Endothelial cell of umbilical vein (primary cell): ENCODE measurements at regions not wholly inside any gene's neighbourhood (a gene's known extent, or its start where the extent isn't known, plus 50 kb on each side); places are given as distances from the start of the nearest gene placed in this dataset. TPM values are rescaled to one million over a fixed set of nuclear protein-coding genes. Genes with fewer than 3 reads are reported as not detected.

Experiments used
- BruUV-seq: library from RNA; stranded (reverse); fragments of 400-500 nt; replicated peaks from 2 replicates; lab custom pipeline; 2021; lab: Mats Ljungman, UMichigan
- CTCF ChIA-PET: fragments of 300-600, 350-600 bp; sonication (Branson Sonifier 250); formaldehyde crosslinking; loops from one replicate; lab custom pipeline; 2021; ENCODE audit warnings: antibody characterized with exemption, inconsistent platforms; lab: Charles Lee
- POLR2A ChIA-PET: fragments of 300-600, 350-600 bp; sonication (Branson Sonifier 250); formaldehyde crosslinking; loops from one replicate; lab custom pipeline; 2021; ENCODE audit warnings: antibody characterized with exemption, inconsistent platforms; lab: Charles Lee
- DNase-seq: peaks from one replicate; pipeline ENCODE4 v3.0.0-alpha.2; 2011; ENCODE audit warnings: low read depth, low spot score
- FAIRE-seq: peaks from 2 replicates; lab custom pipeline; 2011; peaks lifted over from hg19 to GRCh38; lab: Jason Lieb, UNC
- H2AFZ ChIP-seq: 2 replicates; pipeline ENCODE4 v1.6.0; 2012; ENCODE audit warnings: low read depth, low read length, control low read depth, inconsistent platforms
- H3K27ac ChIP-seq: 2 replicates; pipeline ENCODE4 v1.5.1; 2011; ENCODE audit warnings: low read depth, mild to moderate bottlenecking, control low read depth, low read length, moderate library complexity; ENCODE audit not compliant: insufficient read depth
- H3K27me3 ChIP-seq, 2 experiments: 2 replicates each; pipeline versions ENCODE4 v1.6.0 to v1.6.1; 2011; ENCODE audit warnings: low read length in 2 of 2, mixed read lengths in 1 of 2; ENCODE audit not compliant: control insufficient read depth in 2 of 2, insufficient read depth in 2 of 2
- H3K36me3 ChIP-seq, 2 experiments: 2 replicates in 1 of 2; 3 replicates in 1 of 2; pipeline ENCODE4 v1.5.1; 2011; ENCODE audit warnings: low read length in 2 of 2, mild to moderate bottlenecking in 1 of 2, moderate library complexity in 1 of 2; ENCODE audit not compliant: control insufficient read depth in 2 of 2, insufficient read depth in 2 of 2; ENCODE audit errors: extremely low read depth in 1 of 2
- H3K4me1 ChIP-seq: 3 replicates; pipeline ENCODE4 v1.5.1; 2011; ENCODE audit warnings: mild to moderate bottlenecking, low read length; ENCODE audit not compliant: control insufficient read depth, insufficient read depth; ENCODE audit errors: extremely low read depth
- H3K4me2 ChIP-seq: 2 replicates; pipeline ENCODE4 v1.6.1; 2011; ENCODE audit warnings: low read length, control low read depth, mixed read lengths; ENCODE audit not compliant: insufficient read depth
- H3K4me3 ChIP-seq, 3 experiments: fragments of 200-600 bp in 1 of 3; sonication (generic), shearing (Covaris generic) in 1 of 3; replicated peaks in 1 of 3; 2 replicates each; pipeline ENCODE4 v1.5.1; 2011 to 2016; ENCODE audit warnings: control low read depth in 3 of 3, low read length in 3 of 3, mild to moderate bottlenecking in 2 of 3, inconsistent platforms in 1 of 3, low read depth in 1 of 3, moderate library complexity in 1 of 3; ENCODE audit not compliant: insufficient read depth in 1 of 3
- H3K79me2 ChIP-seq: 2 replicates; pipeline ENCODE4 v1.6.0; 2012; ENCODE audit warnings: low read length, inconsistent platforms; ENCODE audit not compliant: control insufficient read depth, insufficient read depth
- H3K9ac ChIP-seq: replicated peaks from 2 replicates; pipeline ENCODE3; 2011; ENCODE audit warnings: low read length, control low read depth; ENCODE audit not compliant: insufficient read depth; ENCODE audit errors: extremely low read depth
- H3K9me1 ChIP-seq: replicated peaks from 3 replicates; pipeline ENCODE4 v1.6.0; 2011; ENCODE audit warnings: mild to moderate bottlenecking, low read length; ENCODE audit not compliant: control insufficient read depth, insufficient read depth; ENCODE audit errors: extremely low read depth
- H3K9me3 ChIP-seq: replicated peaks from 2 replicates; pipeline ENCODE4 v1.5.1; 2012; ENCODE audit warnings: low read length, inconsistent platforms; ENCODE audit not compliant: control insufficient read depth, insufficient read depth
- H4K20me1 ChIP-seq: replicated peaks from 2 replicates; pipeline ENCODE3; 2011; ENCODE audit warnings: mild to moderate bottlenecking, low read length; ENCODE audit not compliant: control insufficient read depth, insufficient read depth; ENCODE audit errors: extremely low read depth
- EZH2 ChIP-seq: IDR thresholded peaks from 2 replicates; pipeline ENCODE4 v1.6.1; 2012; ENCODE audit warnings: borderline replicate concordance, low read depth, mild to moderate bottlenecking, moderate library complexity, low read length, inconsistent platforms; ENCODE audit not compliant: severe bottlenecking
- FOS ChIP-seq: IDR thresholded peaks from 2 replicates; pipeline ENCODE4 v1.6.1; 2011; ENCODE audit warnings: mild to moderate bottlenecking, low read length, moderate library complexity, borderline replicate concordance; ENCODE audit not compliant: insufficient read depth
- GATA2 ChIP-seq: IDR thresholded peaks from 2 replicates; pipeline ENCODE4 v1.7.0; 2011; ENCODE audit warnings: low read depth, mild to moderate bottlenecking, moderate library complexity, mixed read lengths, low read length; ENCODE audit not compliant: insufficient read length, insufficient read depth
- JUN ChIP-seq: IDR thresholded peaks from 2 replicates; pipeline ENCODE4 v1.6.1; 2011; ENCODE audit warnings: borderline replicate concordance, low read depth; ENCODE audit not compliant: insufficient read length, insufficient read depth
- MYC ChIP-seq: IDR thresholded peaks from one replicate; pipeline ENCODE4 v1.6.1; 2011; ENCODE audit warnings: mild to moderate bottlenecking, low read depth, low read length
- POLR2A ChIP-seq: IDR thresholded peaks from 2 replicates; pipeline ENCODE4 v1.6.1; 2012; ENCODE audit warnings: low read depth, mild to moderate bottlenecking, control low read depth, low read length
- POLR2AphosphoS5 ChIP-seq: IDR thresholded peaks from 2 replicates; pipeline ENCODE4 v1.6.1; 2012; ENCODE audit warnings: low read depth, mild to moderate bottlenecking, control low read depth, low read length, moderate library complexity; ENCODE audit not compliant: insufficient read depth
- dilution Hi-C: fragments of 300-500 bp; cut with MboI; formaldehyde crosslinking; loops from one replicate; pipeline ENCODE4 v1.15.0; 2019; ENCODE audit warnings: low sequenced_read_pairs; ENCODE audit not compliant: extremely low pct_ligation_motif_present
- intact Hi-C: fragments of 100-400 bp; cut with micrococcal nuclease; formaldehyde crosslinking; loops from one replicate; pipeline ENCODE4 v1.10.0; 2022
- small RNA-seq: library from RNA; depleted of rRNA; stranded (forward); fragments of <200 nt; gene quantifications from one replicate; pipeline ENCODE3, GENCODE V24; 2012; ENCODE audit warnings: low replicate concordance, low read depth; ENCODE audit not compliant: insufficient read depth, insufficient read length
- TF ChIP-seq, protein P1 (sequence below): IDR thresholded peaks from 2 replicates; pipeline ENCODE4 v1.6.1; 2011; ENCODE audit not compliant: insufficient read depth, insufficient read length
- TF ChIP-seq, protein P2 (sequence below), 2 donors: IDR thresholded peaks; 1 replicate in 1 of 2; 2 replicates in 1 of 2; pipeline ENCODE4 v1.5.1; 2011; ENCODE audit warnings: low read length in 2 of 2, mild to moderate bottlenecking in 2 of 2, moderate library complexity in 2 of 2, control low read depth in 1 of 2, inconsistent platforms in 1 of 2, low read depth in 1 of 2; ENCODE audit not compliant: insufficient read depth in 1 of 2; ENCODE audit errors: extremely low read depth in 1 of 2

DNA sequence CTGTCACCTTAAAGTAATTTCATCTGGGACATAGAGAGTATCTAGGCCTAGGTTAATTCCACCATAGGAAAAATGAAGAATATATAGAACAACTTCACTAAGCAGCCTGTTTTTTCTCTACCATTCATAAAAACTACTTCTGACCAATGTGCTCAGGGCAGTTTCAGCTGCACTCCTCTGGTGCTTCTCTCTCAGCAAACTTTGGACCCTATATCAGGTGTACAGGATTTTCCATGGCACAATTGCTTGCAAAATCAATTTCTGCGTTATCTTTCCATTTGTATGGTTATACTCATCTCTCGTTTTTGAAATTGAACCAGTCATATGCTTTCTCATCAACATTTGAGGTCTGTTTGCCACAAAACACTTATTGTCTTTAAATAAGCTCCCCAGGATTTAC, 52.1 kb upstream of the FMR1 start:
- no peak overlapping the region for H3K4me2 ChIP-seq
- no TSS peak for BruUV-seq
- no peak overlapping the region for H3K27ac ChIP-seq
- intact Hi-C loops (no loop called here), dilution Hi-C loops (no loop called here)
- no peak for TF ChIP-seq EZH2
- TF ChIP-seq GATA2, result no peak
- TF ChIP-seq, protein P1, sequence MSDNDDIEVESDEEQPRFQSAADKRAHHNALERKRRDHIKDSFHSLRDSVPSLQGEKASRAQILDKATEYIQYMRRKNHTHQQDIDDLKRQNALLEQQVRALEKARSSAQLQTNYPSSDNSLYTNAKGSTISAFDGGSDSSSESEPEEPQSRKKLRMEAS, result no peak
- TF ChIP-seq POLR2AphosphoS5, result no peak
- TF ChIP-seq JUN, result no peak
- TF ChIP-seq, protein P2, sequence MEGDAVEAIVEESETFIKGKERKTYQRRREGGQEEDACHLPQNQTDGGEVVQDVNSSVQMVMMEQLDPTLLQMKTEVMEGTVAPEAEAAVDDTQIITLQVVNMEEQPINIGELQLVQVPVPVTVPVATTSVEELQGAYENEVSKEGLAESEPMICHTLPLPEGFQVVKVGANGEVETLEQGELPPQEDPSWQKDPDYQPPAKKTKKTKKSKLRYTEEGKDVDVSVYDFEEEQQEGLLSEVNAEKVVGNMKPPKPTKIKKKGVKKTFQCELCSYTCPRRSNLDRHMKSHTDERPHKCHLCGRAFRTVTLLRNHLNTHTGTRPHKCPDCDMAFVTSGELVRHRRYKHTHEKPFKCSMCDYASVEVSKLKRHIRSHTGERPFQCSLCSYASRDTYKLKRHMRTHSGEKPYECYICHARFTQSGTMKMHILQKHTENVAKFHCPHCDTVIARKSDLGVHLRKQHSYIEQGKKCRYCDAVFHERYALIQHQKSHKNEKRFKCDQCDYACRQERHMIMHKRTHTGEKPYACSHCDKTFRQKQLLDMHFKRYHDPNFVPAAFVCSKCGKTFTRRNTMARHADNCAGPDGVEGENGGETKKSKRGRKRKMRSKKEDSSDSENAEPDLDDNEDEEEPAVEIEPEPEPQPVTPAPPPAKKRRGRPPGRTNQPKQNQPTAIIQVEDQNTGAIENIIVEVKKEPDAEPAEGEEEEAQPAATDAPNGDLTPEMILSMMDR (IDR thresholded peaks at IDR 0.05; ENCODE audit: extremely low read depth in 1 of 2, insufficient read depth in 1 of 2, low read depth in 1 of 2, low read length in 2 of 2), result no peak
- no peak for TF ChIP-seq POLR2A
- no peak for TF ChIP-seq MYC
- TF ChIP-seq FOS, result no peak
- H2AFZ ChIP-seq, result no peak overlapping the region
- no peak overlapping the region for H3K9ac ChIP-seq
- DNase-seq (no peak), FAIRE-seq (no peak)
- H4K20me1 ChIP-seq, result no peaks in the 10 kb centered on the region
- no peaks in the 10 kb centered on the region for H3K79me2 ChIP-seq
- H3K36me3 ChIP-seq, result no peaks in the 10 kb centered on the region
- H3K27me3 ChIP-seq, result no peaks in the 10 kb centered on the region
- CTCF ChIA-PET, result no interaction called here
- H3K4me3 ChIP-seq, result no peak overlapping the region
- no peaks in the 10 kb centered on the region for H3K4me1 ChIP-seq
- POLR2A ChIA-PET, result no interaction called here
- H3K9me3 ChIP-seq, result no peaks in the 10 kb centered on the region
- H3K9me1 ChIP-seq, result no peaks in the 10 kb centered on the region

Small RNA genes lying in the stretch of these regions (small RNA-seq; reads per million reads assigned to genes)
- not detected for gene AC016925.1
- gene AC016925.2, result not detected
- not detected for gene AL009048.1
- not detected for gene AL096861.1
- gene RNU6-382P, result not detected
